C4-2B (cell line): ENCODE measurements at regions not wholly inside any gene's neighbourhood (a gene's known extent, or its start where the extent isn't known, plus 50 kb on each side); places are given as distances from the start of the nearest gene placed in this dataset.

ENCODE experiments used
- CTCF ChIP-seq: fragments of 450-650 bp; conservative IDR thresholded peaks from 2 replicates; pipeline ENCODE4 v1.5.1; 2017; ENCODE audit warnings: mild to moderate bottlenecking
- ZFX ChIP-seq: fragments of 450-650 bp; IDR thresholded peaks from 2 replicates; pipeline ENCODE4 v1.6.1; 2017

- TF ChIP-seq CTCF (no peak), ZFX (no peak)
These were observed 186.9 kb upstream of the ELAC2 start for GRCh38 chr17:13204607-13205237.
